ENCODE measurements at regions not wholly inside any gene's neighbourhood (a gene's known extent, or its start where the extent isn't known, plus 50 kb on each side); places are given as distances from the start of the nearest gene placed in this dataset.

- FAIRE-seq (no peak), DNase-seq (ENCODE audit: insufficient read length) (no peak)
- TF ChIP-seq POLR2A (IDR thresholded peaks at IDR 0.05; ENCODE audit: low read depth, low read length) = no peak
- TF ChIP-seq TAF1 (IDR thresholded peaks at IDR 0.05; ENCODE audit: borderline replicate concordance, low read depth, low read length) = no peak
- TF ChIP-seq POLR2AphosphoS5 (IDR thresholded peaks at IDR 0.05; ENCODE audit: low read depth, low read length) = no peak
Measured at GRCh38 chr5:68884144-68884754, 209.6 kb upstream of the SLC30A5 start.

- FAIRE-seq = no peak
- TF ChIP-seq POLR2A (IDR thresholded peaks at IDR 0.05; ENCODE audit: low read depth, low read length) = no peak
- TF ChIP-seq POLR2AphosphoS5 (IDR thresholded peaks at IDR 0.05; ENCODE audit: low read depth, low read length) = no peak
- no peak for TF ChIP-seq TAF1 (IDR thresholded peaks at IDR 0.05; ENCODE audit: borderline replicate concordance, low read depth, low read length)
- DNase-seq (ENCODE audit: insufficient read length) = no peak
Measured at GRCh38 chr5:68884883-68885282, 208.9 kb upstream of the SLC30A5 start.

GRCh38 chr5:68886814-68887213 lies 207.0 kb upstream of the SLC30A5 start:
- FAIRE-seq (no peak), DNase-seq (ENCODE audit: insufficient read length) (no peak)
- no peak for TF ChIP-seq POLR2AphosphoS5 (IDR thresholded peaks at IDR 0.05; ENCODE audit: low read depth, low read length)

GRCh38 chr5:68891718-68892117 lies 202.1 kb upstream of the SLC30A5 start:
- no peak for DNase-seq (ENCODE audit: insufficient read length)
- TF ChIP-seq POLR2A (IDR thresholded peaks at IDR 0.05; ENCODE audit: low read depth, low read length) (no peak), POLR2AphosphoS5 (IDR thresholded peaks at IDR 0.05; ENCODE audit: low read depth, low read length) (no peak), TAF1 (IDR thresholded peaks at IDR 0.05; ENCODE audit: borderline replicate concordance, low read depth, low read length) (no peak)
- no peak for FAIRE-seq

- DNase-seq (ENCODE audit: insufficient read length) (no peak), FAIRE-seq (no peak)
- no peak for TF ChIP-seq TAF1 (IDR thresholded peaks at IDR 0.05; ENCODE audit: borderline replicate concordance, low read depth, low read length)
- no peak for TF ChIP-seq POLR2A (IDR thresholded peaks at IDR 0.05; ENCODE audit: low read depth, low read length)
- TF ChIP-seq POLR2AphosphoS5 (IDR thresholded peaks at IDR 0.05; ENCODE audit: low read depth, low read length) = no peak
Measured at GRCh38 chr5:68894673-68895072, 199.1 kb upstream of the SLC30A5 start.

GRCh38 chr5:68898951-68899471 lies 194.8 kb upstream of the SLC30A5 start:
- TF ChIP-seq POLR2A (IDR thresholded peaks at IDR 0.05; ENCODE audit: low read depth, low read length) (no peak), TAF1 (IDR thresholded peaks at IDR 0.05; ENCODE audit: borderline replicate concordance, low read depth, low read length) (no peak), POLR2AphosphoS5 (IDR thresholded peaks at IDR 0.05; ENCODE audit: low read depth, low read length) (no peak)
- no peak for FAIRE-seq
- DNase-seq (ENCODE audit: insufficient read length) = no peak

GRCh38 chr5:68911840-68912690 lies 181.7 kb upstream of the SLC30A5 start:
- TF ChIP-seq TAF1 (IDR thresholded peaks at IDR 0.05; ENCODE audit: borderline replicate concordance, low read depth, low read length) = no peak
- TF ChIP-seq POLR2AphosphoS5 (IDR thresholded peaks at IDR 0.05; ENCODE audit: low read depth, low read length) = no peak
- TF ChIP-seq POLR2A (IDR thresholded peaks at IDR 0.05; ENCODE audit: low read depth, low read length) = no peak
- FAIRE-seq = no peak
- no peak for DNase-seq (ENCODE audit: insufficient read length)

- no peak for DNase-seq (ENCODE audit: insufficient read length)
- FAIRE-seq = no peak
- TF ChIP-seq TAF1 (IDR thresholded peaks at IDR 0.05; ENCODE audit: borderline replicate concordance, low read depth, low read length) (no peak), POLR2AphosphoS5 (IDR thresholded peaks at IDR 0.05; ENCODE audit: low read depth, low read length) (no peak), POLR2A (IDR thresholded peaks at IDR 0.05; ENCODE audit: low read depth, low read length) (no peak)
Measured at GRCh38 chr5:68915079-68915478, 178.7 kb upstream of the SLC30A5 start.

GRCh38 chr5:68918306-68918705 lies 175.5 kb upstream of the SLC30A5 start:
- FAIRE-seq (no peak), DNase-seq (ENCODE audit: insufficient read length) (no peak)
- no peak for TF ChIP-seq POLR2AphosphoS5 (IDR thresholded peaks at IDR 0.05; ENCODE audit: low read depth, low read length)
- TF ChIP-seq TAF1 (IDR thresholded peaks at IDR 0.05; ENCODE audit: borderline replicate concordance, low read depth, low read length) = no peak

- TF ChIP-seq POLR2AphosphoS5 (IDR thresholded peaks at IDR 0.05; ENCODE audit: low read depth, low read length) = no peak
- no peak for TF ChIP-seq POLR2A (IDR thresholded peaks at IDR 0.05; ENCODE audit: low read depth, low read length)
- no peak for TF ChIP-seq TAF1 (IDR thresholded peaks at IDR 0.05; ENCODE audit: borderline replicate concordance, low read depth, low read length)
- DNase-seq (ENCODE audit: insufficient read length) (no peak), FAIRE-seq (no peak)
Measured at GRCh38 chr5:68919988-68920490, 173.8 kb upstream of the SLC30A5 start.

GRCh38 chr5:68920888-68921287 lies 172.9 kb upstream of the SLC30A5 start:
- no peak for DNase-seq (ENCODE audit: insufficient read length)
- no peak for TF ChIP-seq TAF1 (IDR thresholded peaks at IDR 0.05; ENCODE audit: borderline replicate concordance, low read depth, low read length)
- TF ChIP-seq POLR2AphosphoS5 (IDR thresholded peaks at IDR 0.05; ENCODE audit: low read depth, low read length) = no peak
- no peak for TF ChIP-seq POLR2A (IDR thresholded peaks at IDR 0.05; ENCODE audit: low read depth, low read length)
- no peak for FAIRE-seq

Measured in GM12892 (cell line).